HEK293 (cell line): ENCODE measurements at regions not wholly inside any gene's neighbourhood (a gene's known extent, or its start where the extent isn't known, plus 50 kb on each side); places are given as distances from the start of the nearest gene placed in this dataset.
A peak's percentile ranks its signal among the peaks of the same experiment; 100 is the strongest.

Experiments
- CTCF ChIA-PET: fragments of 350-600 bp; formaldehyde crosslinking; extraction: SDS; loops from one replicate; lab custom pipeline; 2021; ENCODE audit warnings: antibody characterized with exemption; lab: Yijun Ruan, JAX
- POLR2A ChIA-PET: fragments of 300-600 bp; formaldehyde crosslinking; extraction: SDS; loops from one replicate; lab custom pipeline; 2020; ENCODE audit warnings: antibody characterized with exemption, inconsistent platforms; lab: Yijun Ruan, JAX
- H3K27ac ChIP-seq: fragments of 200-500 bp; sonication (Bioruptor generic); 2 replicates; pipeline ENCODE4 v1.5.1; 2014; ENCODE audit warnings: low read depth, low read length, control low read depth, inconsistent platforms; ENCODE audit errors: extremely low read depth
- H3K36me3 ChIP-seq, 2 experiments: fragments of 200-500 bp in 1 of 2; sonication (Bioruptor generic) in 1 of 2; 1 replicate in 1 of 2; 2 replicates in 1 of 2; pipeline ENCODE4 v1.5.1; 2014 to 2017; ENCODE audit warnings: inconsistent platforms in 2 of 2, low read length in 2 of 2; ENCODE audit not compliant: control insufficient read depth in 2 of 2, insufficient read depth in 1 of 2
- H3K4me1 ChIP-seq: fragments of 200-500 bp; sonication (Bioruptor generic); 2 replicates; pipeline ENCODE4 v1.5.1; 2014; ENCODE audit warnings: mild to moderate bottlenecking, low read length, inconsistent platforms; ENCODE audit not compliant: control insufficient read depth, insufficient read depth
- H3K4me3 ChIP-seq: 2 replicates; pipeline ENCODE4 v1.5.1; 2011; ENCODE audit warnings: low read depth, mild to moderate bottlenecking, control low read depth, low read length, moderate library complexity
- H3K9me3 ChIP-seq: fragments of 200-500 bp; sonication (Bioruptor generic); 2 replicates; pipeline ENCODE4 v1.5.1; 2014; ENCODE audit warnings: low read depth, low read length, inconsistent platforms; ENCODE audit not compliant: control insufficient read depth, insufficient read depth
- GFI1B ChIP-seq: fragments of 450-650 bp; formaldehyde crosslinking; IDR thresholded peaks from 2 replicates; pipeline ENCODE4 v1.5.1; 2016; ENCODE audit warnings: missing biosample characterization, missing genetic modification characterization
- GLIS2 ChIP-seq: fragments of 450-650 bp; formaldehyde crosslinking; IDR thresholded peaks from 2 replicates; pipeline ENCODE4 v1.5.1; 2016; ENCODE audit warnings: missing biosample characterization, missing genetic modification characterization
- IKZF3 ChIP-seq: fragments of 450-650 bp; IDR thresholded peaks from 2 replicates; pipeline ENCODE4 v1.5.0; 2018; ENCODE audit warnings: missing biosample characterization, mild to moderate bottlenecking, missing genetic modification characterization, moderate library complexity
- KLF16 ChIP-seq: fragments of 450-650 bp; formaldehyde crosslinking; IDR thresholded peaks from 2 replicates; pipeline ENCODE4 v1.5.1; 2017; ENCODE audit warnings: missing biosample characterization, missing genetic modification characterization
- KLF17 ChIP-seq: fragments of 450-650 bp; formaldehyde crosslinking; IDR thresholded peaks from 2 replicates; pipeline ENCODE4 v1.5.1; 2016; ENCODE audit warnings: missing biosample characterization, missing genetic modification characterization
- MYNN ChIP-seq: fragments of 450-650 bp; formaldehyde crosslinking; IDR thresholded peaks from 2 replicates; pipeline ENCODE4 v1.5.1; 2016; ENCODE audit warnings: missing biosample characterization, missing genetic modification characterization, borderline replicate concordance
- OSR2 ChIP-seq: fragments of 450-650 bp; formaldehyde crosslinking; IDR thresholded peaks from 2 replicates; pipeline ENCODE4 v1.5.1; 2016; ENCODE audit warnings: missing biosample characterization, missing genetic modification characterization
- PATZ1 ChIP-seq: fragments of 450-650 bp; formaldehyde crosslinking; IDR thresholded peaks from 2 replicates; pipeline ENCODE4 v1.5.1; 2016; ENCODE audit warnings: missing biosample characterization, missing genetic modification characterization
- PRDM1 ChIP-seq: fragments of 450-650 bp; formaldehyde crosslinking; IDR thresholded peaks from 2 replicates; pipeline ENCODE4; 2016; ENCODE audit warnings: missing biosample characterization, missing genetic modification characterization
- PRDM6 ChIP-seq: fragments of 450-650 bp; formaldehyde crosslinking; IDR thresholded peaks from 2 replicates; pipeline ENCODE4 v1.5.1; 2017; ENCODE audit warnings: missing biosample characterization, missing genetic modification characterization
- SCRT2 ChIP-seq: fragments of 450-650 bp; formaldehyde crosslinking; IDR thresholded peaks from 2 replicates; pipeline ENCODE4 v1.5.1; 2016; ENCODE audit warnings: missing biosample characterization, missing genetic modification characterization
- ZNF133 ChIP-seq: fragments of 450-650 bp; formaldehyde crosslinking; IDR thresholded peaks from 2 replicates; pipeline ENCODE4 v1.5.1; 2016; ENCODE audit warnings: missing biosample characterization, missing genetic modification characterization
- ZNF341 ChIP-seq: fragments of 450-650 bp; formaldehyde crosslinking; IDR thresholded peaks from 2 replicates; pipeline ENCODE4; 2016; ENCODE audit warnings: low read depth, missing biosample characterization, missing genetic modification characterization
- ZNF350 ChIP-seq: fragments of 450-650 bp; formaldehyde crosslinking; IDR thresholded peaks from 2 replicates; pipeline ENCODE4 v1.5.0; 2017; ENCODE audit warnings: missing biosample characterization, mild to moderate bottlenecking, missing genetic modification characterization
- ZNF404 ChIP-seq: fragments of 450-650 bp; formaldehyde crosslinking; IDR thresholded peaks from 2 replicates; pipeline ENCODE4 v1.5.1; 2017; ENCODE audit warnings: missing biosample characterization, missing genetic modification characterization
- ZNF473 ChIP-seq: fragments of 450-650 bp; formaldehyde crosslinking; IDR thresholded peaks from 2 replicates; pipeline ENCODE4 v1.5.1; 2017; ENCODE audit warnings: missing biosample characterization, missing genetic modification characterization
- ZNF501 ChIP-seq: fragments of 450-650 bp; formaldehyde crosslinking; IDR thresholded peaks from 2 replicates; pipeline ENCODE4 v1.5.1; 2016; ENCODE audit warnings: missing biosample characterization, missing genetic modification characterization
- ZNF639 ChIP-seq: fragments of 450-650 bp; formaldehyde crosslinking; IDR thresholded peaks from 2 replicates; pipeline ENCODE4 v1.5.1; 2016; ENCODE audit warnings: missing biosample characterization, missing genetic modification characterization
- ZNF664 ChIP-seq: fragments of 450-650 bp; formaldehyde crosslinking; IDR thresholded peaks from 2 replicates; pipeline ENCODE4 v1.5.1; 2016; ENCODE audit warnings: missing biosample characterization, missing genetic modification characterization
- ZSCAN5A ChIP-seq: fragments of 450-650 bp; formaldehyde crosslinking; IDR thresholded peaks from 2 replicates; pipeline ENCODE4 v1.5.1; 2016; ENCODE audit warnings: missing biosample characterization, missing genetic modification characterization

GRCh38 chr1:56309065-56309464 is 270.3 kb downstream of the PLPP3 start:
- CTCF ChIA-PET: no interaction called here
- H3K4me3 ChIP-seq: no peak overlapping the region
- peaks cover 8% of the 10 kb centered on the region for H3K4me1 ChIP-seq
- H3K36me3 ChIP-seq: no peaks in the 10 kb centered on the region
- POLR2A ChIA-PET: no interaction called here
- no peak overlapping the region for H3K27ac ChIP-seq
- no peaks in the 10 kb centered on the region for H3K9me3 ChIP-seq
- no peak for TF ChIP-seq PRDM1 (tag by site-specific recombination)
- TF ChIP-seq, all 188 proteins: peak for 0

- H3K27ac ChIP-seq: no peak overlapping the region
- TF ChIP-seq GFI1B: peak; percentile 67; the same call in 1 of the 2 replicates
- TF ChIP-seq PRDM6: no peak
- TF ChIP-seq KLF16 (tag by site-specific recombination): no peak
- TF ChIP-seq ZNF341 (tag by site-specific recombination): 0 out of 2 replicates have a peak, but pooled peaks have one; percentile 14
- TF ChIP-seq ZNF133 (tag by site-specific recombination): no peak
- no peak for TF ChIP-seq ZNF350
- no peak for TF ChIP-seq ZNF404 (tag by site-specific recombination)
- no peak for TF ChIP-seq PATZ1 (tag by site-specific recombination)
- no peak for TF ChIP-seq ZSCAN5A (tag by site-specific recombination)
- TF ChIP-seq, all 188 proteins: peak for 2
- peaks cover 8% of the 10 kb centered on the region for H3K4me1 ChIP-seq
- ChIA-PET CTCF (no interaction called here), POLR2A (no interaction called here)
- H3K4me3 ChIP-seq: no peak overlapping the region
- no peaks in the 10 kb centered on the region for H3K36me3 ChIP-seq
- H3K9me3 ChIP-seq: no peaks in the 10 kb centered on the region
These were observed 274.4 kb downstream of the PLPP3 start for GRCh38 chr1:56304975-56305374.

- no peaks in the 10 kb centered on the region for H3K9me3 ChIP-seq
- ChIA-PET CTCF (interaction anchor here (0.6 kb wide), 2 partner anchors 225 to 514 kb away, joined by 3 to 4 read pairs; no protein-coding TSS in a partner anchor), POLR2A (no interaction called here)
- no peak overlapping the region for H3K27ac ChIP-seq
- TF ChIP-seq ZNF501 (tag by site-specific recombination) (no peak), ZNF664 (tag by site-specific recombination) (no peak), MYNN (no peak), OSR2 (no peak), GLIS2 (tag by site-specific recombination) (no peak), ZNF473 (tag by site-specific recombination) (no peak), ZNF639 (tag by site-specific recombination) (no peak), KLF17 (tag by site-specific recombination) (no peak), IKZF3 (tag by site-specific recombination) (no peak), SCRT2 (tag by site-specific recombination) (no peak)
- peaks cover 8% of the 10 kb centered on the region for H3K4me1 ChIP-seq
- no peaks in the 10 kb centered on the region for H3K36me3 ChIP-seq
- H3K4me3 ChIP-seq: no peak overlapping the region
These were observed 275.6 kb downstream of the PLPP3 start for GRCh38 chr1:56303805-56304204.
